A549 (cell line): ENCODE measurements at regions not wholly inside any gene's neighbourhood (a gene's known extent, or its start where the extent isn't known, plus 50 kb on each side); places are given as distances from the start of the nearest gene placed in this dataset.

Source experiments
- ATAC-seq, 2 experiments: fragments of 200-7000 bp in 1 of 2; fragments of >200 bp in 1 of 2; cut with Nextera tagmentation in 1 of 2; cut with Tn5 transposase in 1 of 2; 3 replicates each; pipeline versions ENCODE4 v1.8.0 to v1.9.1; 2018 to 2020; ENCODE audit warnings: mild to moderate bottlenecking in 1 of 2, moderate library complexity in 1 of 2
- CTCF ChIA-PET: fragments of 300-600 bp; sonication (Branson Sonifier 250); formaldehyde crosslinking; extraction: SDS; loops from one replicate; lab custom pipeline; 2021; ENCODE audit warnings: antibody characterized with exemption, inconsistent platforms; lab: Yijun Ruan, JAX
- POLR2A ChIA-PET: fragments of 350-600 bp; formaldehyde crosslinking; extraction: SDS; loops from one replicate; lab custom pipeline; 2021; ENCODE audit warnings: antibody characterized with exemption, inconsistent platforms; lab: Yijun Ruan, JAX
- DNase-seq, 2 experiments: peaks; one replicate each; pipeline versions ENCODE4 v3.0.0 to v3.0.0-alpha.2; 2011 to 2016; ENCODE audit warnings: low read depth in 1 of 2, low spot score in 1 of 2
- FAIRE-seq: peaks from 2 replicates; lab custom pipeline; 2011; peaks lifted over from hg19 to GRCh38; lab: Jason Lieb, UNC
- H3K27ac ChIP-seq, 2 experiments: fragments of >200 bp; sonication (Bioruptor Twin); formaldehyde crosslinking; 3 replicates each; pipeline ENCODE4 v1.5.1; 2016 to 2017
- H3K4me1 ChIP-seq: fragments of >200 bp; sonication (Bioruptor Twin); formaldehyde crosslinking; 3 replicates; pipeline ENCODE4 v1.6.1; 2016
- H3K4me2 ChIP-seq: fragments of >200 bp; sonication (Bioruptor Twin); formaldehyde crosslinking; 3 replicates; pipeline ENCODE4 v1.6.1; 2016
- H3K4me3 ChIP-seq: fragments of >200 bp; sonication (Bioruptor Twin); formaldehyde crosslinking; 3 replicates; pipeline ENCODE4 v1.5.1; 2016
- H3K9me3 ChIP-seq: fragments of >200 bp; sonication (Bioruptor Twin); formaldehyde crosslinking; 3 replicates; pipeline ENCODE4 v1.6.1; 2016
- CBX8 ChIP-seq: fragments of 200-600 bp; sonication (generic); IDR thresholded peaks from 2 replicates; pipeline ENCODE4 v1.6.1; 2016
- CEBPB ChIP-seq, 2 experiments: fragments of >200 bp in 1 of 2; sonication (Bioruptor Twin) in 1 of 2; formaldehyde crosslinking in 1 of 2; IDR thresholded peaks; 2 replicates each; pipeline ENCODE4 v1.6.1; 2012 to 2016
- CHD2 ChIP-seq: fragments of 150-350 bp; IDR thresholded peaks from 2 replicates; pipeline ENCODE4 v1.6.1; 2014; ENCODE audit warnings: low read length; ENCODE audit not compliant: partially characterized antibody
- E2F6 ChIP-seq: IDR thresholded peaks from 2 replicates; pipeline ENCODE4 v1.6.1; 2012; ENCODE audit warnings: low read depth, borderline replicate concordance
- EHF ChIP-seq: fragments of 250-450 bp; sonication (Bioruptor Pico); IDR thresholded peaks from 2 replicates; pipeline ENCODE4 v1.5.0; 2020; ENCODE audit warnings: mild to moderate bottlenecking
- EHMT2 ChIP-seq: fragments of 200-600 bp; sonication (generic); IDR thresholded peaks from 2 replicates; pipeline ENCODE4 v1.6.1; 2016; ENCODE audit warnings: antibody characterized with exemption, low read depth, mild to moderate bottlenecking, moderate library complexity
- EP300 ChIP-seq, 2 experiments: fragments of >200 bp; sonication (Bioruptor Twin); formaldehyde crosslinking; IDR thresholded peaks; 2 replicates in 1 of 2; 3 replicates in 1 of 2; pipeline ENCODE4 v1.6.1; 2016 to 2017
- ESRRA ChIP-seq: fragments of 150-350 bp; IDR thresholded peaks from 2 replicates; pipeline ENCODE4 v1.6.1; 2014; ENCODE audit warnings: mild to moderate bottlenecking, low read length, borderline replicate concordance
- FOSB ChIP-seq: fragments of 250-450 bp; sonication (Bioruptor Pico); IDR thresholded peaks from 2 replicates; pipeline ENCODE4 v1.5.0; 2020; ENCODE audit warnings: mild to moderate bottlenecking, moderate library complexity
- HEYL ChIP-seq: fragments of 250-450 bp; sonication (Bioruptor Pico); IDR thresholded peaks from 2 replicates; pipeline ENCODE4 v1.8.0; 2021; ENCODE audit warnings: mild to moderate bottlenecking, moderate library complexity
- HOXA7 ChIP-seq: fragments of 250-450 bp; sonication (Bioruptor Pico); IDR thresholded peaks from 2 replicates; pipeline ENCODE4 v1.5.0; 2020; ENCODE audit warnings: mild to moderate bottlenecking, moderate library complexity
- JUNB ChIP-seq: fragments of >200 bp; sonication (Bioruptor Twin); formaldehyde crosslinking; IDR thresholded peaks from 2 replicates; pipeline ENCODE4 v1.6.1; 2016
- KDM1A ChIP-seq: fragments of 200-600 bp; sonication (generic); IDR thresholded peaks from 2 replicates; pipeline ENCODE4 v1.6.1; 2016; ENCODE audit warnings: low read depth, mild to moderate bottlenecking
- KDM5A ChIP-seq: fragments of 200-600 bp; sonication (generic); IDR thresholded peaks from 2 replicates; pipeline ENCODE4 v1.6.1; 2016; ENCODE audit warnings: antibody characterized with exemption, mild to moderate bottlenecking
- MAZ ChIP-seq: fragments of 150-350 bp; IDR thresholded peaks from 2 replicates; pipeline ENCODE4 v1.6.1; 2014; ENCODE audit warnings: antibody characterized with exemption, low read depth, low read length, borderline replicate concordance
- NR3C1 ChIP-seq: fragments of >200 bp; sonication (Bioruptor Twin); formaldehyde crosslinking; IDR thresholded peaks from 3 replicates; pipeline ENCODE4 v1.6.1; 2017
- PHF8 ChIP-seq: fragments of 200-600 bp; sonication (generic); IDR thresholded peaks from 2 replicates; pipeline ENCODE4 v1.6.1; 2016; ENCODE audit warnings: low read depth, mild to moderate bottlenecking, antibody characterized with exemption, moderate library complexity, borderline replicate concordance
- POLR2AphosphoS2 ChIP-seq: conservative IDR thresholded peaks from 2 replicates; pipeline ENCODE4 v1.6.1; 2012; ENCODE audit warnings: low read length, improper control_type of control experiment, inconsistent platforms
- RAD21 ChIP-seq, 2 experiments: fragments of >200 bp in 1 of 2; sonication (Bioruptor Twin) in 1 of 2; formaldehyde crosslinking in 1 of 2; IDR thresholded peaks in 1 of 2; conservative IDR thresholded peaks in 1 of 2; 2 replicates in 1 of 2; 3 replicates in 1 of 2; pipeline ENCODE4 v1.6.1; 2012 to 2018; ENCODE audit warnings: inconsistent platforms in 1 of 2
- RARB ChIP-seq: fragments of 250-450 bp; sonication (Bioruptor Pico); IDR thresholded peaks from 2 replicates; pipeline ENCODE4 v1.8.0; 2021; ENCODE audit warnings: mild to moderate bottlenecking, moderate library complexity
- RFX5 ChIP-seq: fragments of 450-650 bp; IDR thresholded peaks from 2 replicates; pipeline ENCODE4 v1.7.1; 2014; ENCODE audit warnings: antibody characterized with exemption, mild to moderate bottlenecking, moderate library complexity
- RNF2 ChIP-seq: fragments of 200-600 bp; sonication (generic); IDR thresholded peaks from 2 replicates; pipeline ENCODE4 v1.6.1; 2016; ENCODE audit warnings: low read depth, mild to moderate bottlenecking, antibody characterized with exemption, moderate library complexity, borderline replicate concordance
- SMC3 ChIP-seq: fragments of >200 bp; sonication (Bioruptor Twin); formaldehyde crosslinking; IDR thresholded peaks from 3 replicates; pipeline ENCODE4 v1.6.1; 2018; ENCODE audit warnings: inconsistent platforms
- SREBF2 ChIP-seq: fragments of 450-650 bp; IDR thresholded peaks from 2 replicates; pipeline ENCODE4 v1.6.1; 2014; ENCODE audit warnings: mild to moderate bottlenecking, moderate library complexity
- ZC3H11A ChIP-seq: fragments of 450-650 bp; IDR thresholded peaks from 2 replicates; pipeline ENCODE4 v1.6.1; 2014; ENCODE audit warnings: antibody characterized with exemption, mild to moderate bottlenecking
- ZNF302 ChIP-seq: fragments of 250-450 bp; sonication (Bioruptor Pico); IDR thresholded peaks from 2 replicates; pipeline ENCODE4 v1.9.0; 2021; ENCODE audit warnings: inconsistent platforms, mild to moderate bottlenecking, moderate library complexity
- ZSCAN20 ChIP-seq: fragments of 250-450 bp; sonication (Bioruptor Pico); IDR thresholded peaks from 2 replicates; pipeline ENCODE4 v1.8.0; 2022; ENCODE audit warnings: mild to moderate bottlenecking, moderate library complexity
- WGBS: methylation state at CpG from one replicate; pipeline ENCODE4 v1.1.6; 2017; ENCODE audit errors: missing lambda C conversion rate; 5-methylcytosine and 5-hydroxymethylcytosine counted together
- TF ChIP-seq, protein P1 (sequence below): IDR thresholded peaks from 2 replicates; pipeline ENCODE4 v1.6.1; 2012
- TF ChIP-seq, protein P2 (sequence below): IDR thresholded peaks from 2 replicates; pipeline ENCODE4 v1.6.1; 2012
- TF ChIP-seq, protein P3 (sequence below): fragments of >200 bp; sonication (Bioruptor Twin); formaldehyde crosslinking; IDR thresholded peaks from 2 replicates; pipeline ENCODE4 v1.6.1; 2016
- TF ChIP-seq, protein P4 (sequence below): fragments of 150-350 bp; IDR thresholded peaks from 2 replicates; pipeline ENCODE4 v1.6.1; 2014; ENCODE audit warnings: low read depth, mild to moderate bottlenecking, low read length

GRCh38 chr21:18170221-18170620, 74.4 kb upstream of the CHODL start (continued):
- TF ChIP-seq NR3C1 = no peak
- no peak for TF ChIP-seq RAD21 (conservative IDR thresholded peaks at IDR 0.05 in 1 of 2, IDR thresholded peaks at IDR 0.05 in 1 of 2)
- TF ChIP-seq, all 56 proteins: peak for 0

DNA sequence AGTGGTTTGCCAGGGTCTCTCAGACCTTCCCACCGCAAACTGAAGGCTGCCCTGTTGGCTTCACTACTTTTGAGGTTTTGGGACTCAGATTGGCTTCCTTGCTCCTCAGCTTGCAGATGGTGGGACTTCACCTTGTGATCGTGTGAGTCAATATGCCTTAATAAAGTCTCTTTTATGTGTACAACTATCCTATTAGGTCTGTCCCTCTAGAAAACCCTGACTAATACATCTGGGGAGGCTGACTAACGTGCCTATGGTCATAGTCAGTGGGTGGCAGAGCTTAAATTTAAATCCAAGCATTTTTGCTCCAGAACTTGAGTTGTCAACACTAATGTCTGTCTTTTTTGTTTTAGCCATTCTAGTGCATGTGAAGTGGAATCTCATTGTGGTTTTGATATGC, 76.5 kb upstream of the CHODL start:
- Histone ChIP-seq H3K4me2 (no peak overlapping the region), H3K4me3 (no peak overlapping the region), H3K27ac (no peak overlapping the region), H3K4me1 (no peaks in the 10 kb centered on the region), H3K9me3 (no peaks in the 10 kb centered on the region)
- ChIA-PET POLR2A (no interaction called here), CTCF (no interaction called here)
- TF ChIP-seq RNF2 = no peak
- no peak for FAIRE-seq
- DNase-seq = no peak
- 8% methylated on average over 2 of the region's 3 CpGs for WGBS
- ATAC-seq = no peak

DNA sequence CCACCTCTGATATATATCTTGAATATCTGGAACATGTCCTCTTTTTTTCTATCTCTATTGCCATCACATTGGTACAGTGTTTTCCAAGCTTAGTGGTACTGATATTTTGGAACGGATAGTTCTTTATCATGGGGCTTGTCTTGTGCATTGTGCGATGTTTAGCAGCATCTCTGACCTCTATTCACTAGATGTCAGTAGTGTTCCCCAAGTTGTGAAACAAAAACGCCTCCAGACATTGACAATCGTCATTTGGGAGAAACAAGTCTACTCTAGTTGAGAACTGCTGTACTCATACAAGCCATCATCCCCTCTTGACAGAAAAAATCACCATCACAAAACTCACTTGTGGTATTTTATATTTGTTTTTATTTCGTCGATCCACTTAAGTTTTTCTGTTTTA, 79.7 kb upstream of the CHODL start:
- no peak overlapping the region for H3K27ac ChIP-seq
- no peaks in the 10 kb centered on the region for H3K9me3 ChIP-seq
- no peak for DNase-seq
- H3K4me3 ChIP-seq = no peak overlapping the region
- TF ChIP-seq FOSB (CRISPR knock-in tag) (no peak), ZSCAN20 (CRISPR knock-in tag) (no peak), E2F6 (no peak), POLR2AphosphoS2 (no peak), MAZ (no peak), JUNB (no peak), ZNF302 (no peak), SMC3 (no peak), CHD2 (no peak), KDM1A (no peak), HEYL (CRISPR knock-in tag) (no peak), EHMT2 (no peak)
- TF ChIP-seq, protein P1, sequence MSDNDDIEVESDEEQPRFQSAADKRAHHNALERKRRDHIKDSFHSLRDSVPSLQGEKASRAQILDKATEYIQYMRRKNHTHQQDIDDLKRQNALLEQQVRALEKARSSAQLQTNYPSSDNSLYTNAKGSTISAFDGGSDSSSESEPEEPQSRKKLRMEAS = no peak
- TF ChIP-seq, protein P2, sequence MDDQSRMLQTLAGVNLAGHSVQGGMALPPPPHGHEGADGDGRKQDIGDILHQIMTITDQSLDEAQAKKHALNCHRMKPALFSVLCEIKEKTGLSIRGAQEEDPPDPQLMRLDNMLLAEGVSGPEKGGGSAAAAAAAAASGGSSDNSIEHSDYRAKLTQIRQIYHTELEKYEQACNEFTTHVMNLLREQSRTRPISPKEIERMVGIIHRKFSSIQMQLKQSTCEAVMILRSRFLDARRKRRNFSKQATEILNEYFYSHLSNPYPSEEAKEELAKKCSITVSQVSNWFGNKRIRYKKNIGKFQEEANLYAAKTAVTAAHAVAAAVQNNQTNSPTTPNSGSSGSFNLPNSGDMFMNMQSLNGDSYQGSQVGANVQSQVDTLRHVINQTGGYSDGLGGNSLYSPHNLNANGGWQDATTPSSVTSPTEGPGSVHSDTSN = no peak
- FAIRE-seq = no peak
- H3K4me1 ChIP-seq = no peaks in the 10 kb centered on the region
- no peak for ATAC-seq
- ChIA-PET CTCF (interaction anchor here (0.6 kb wide), 1 partner anchor 205 kb away, joined by 3 read pairs; no protein-coding TSS in a partner anchor), POLR2A (no interaction called here)
- no peak overlapping the region for H3K4me2 ChIP-seq
- 8% methylated on average over 6 of the region's 6 CpGs for WGBS

GRCh38 chr21:18164483-18164882, 80.2 kb upstream of the CHODL start:
- TF ChIP-seq, protein P3, sequence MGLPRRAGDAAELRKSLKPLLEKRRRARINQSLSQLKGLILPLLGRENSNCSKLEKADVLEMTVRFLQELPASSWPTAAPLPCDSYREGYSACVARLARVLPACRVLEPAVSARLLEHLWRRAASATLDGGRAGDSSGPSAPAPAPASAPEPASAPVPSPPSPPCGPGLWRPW = no peak
- TF ChIP-seq EP300 (IDR thresholded peaks at IDR 0.05) = no peak
- no peak for TF ChIP-seq ZSCAN20 (CRISPR knock-in tag)
- TF ChIP-seq PHF8 = no peak
- no peak for TF ChIP-seq EHMT2
- TF ChIP-seq CBX8 = no peak
- TF ChIP-seq ZNF302 = no peak
- TF ChIP-seq RFX5 = no peak
- TF ChIP-seq CEBPB (IDR thresholded peaks at IDR 0.05) = no peak
- no peak for TF ChIP-seq JUNB
- no peak for TF ChIP-seq ESRRA
- TF ChIP-seq KDM1A = no peak
- no peak for TF ChIP-seq SREBF2
- no peak for TF ChIP-seq HOXA7 (CRISPR knock-in tag)
- no peak for TF ChIP-seq EHF (CRISPR knock-in tag)
- TF ChIP-seq RARB (CRISPR knock-in tag) = no peak
- TF ChIP-seq, protein P4, sequence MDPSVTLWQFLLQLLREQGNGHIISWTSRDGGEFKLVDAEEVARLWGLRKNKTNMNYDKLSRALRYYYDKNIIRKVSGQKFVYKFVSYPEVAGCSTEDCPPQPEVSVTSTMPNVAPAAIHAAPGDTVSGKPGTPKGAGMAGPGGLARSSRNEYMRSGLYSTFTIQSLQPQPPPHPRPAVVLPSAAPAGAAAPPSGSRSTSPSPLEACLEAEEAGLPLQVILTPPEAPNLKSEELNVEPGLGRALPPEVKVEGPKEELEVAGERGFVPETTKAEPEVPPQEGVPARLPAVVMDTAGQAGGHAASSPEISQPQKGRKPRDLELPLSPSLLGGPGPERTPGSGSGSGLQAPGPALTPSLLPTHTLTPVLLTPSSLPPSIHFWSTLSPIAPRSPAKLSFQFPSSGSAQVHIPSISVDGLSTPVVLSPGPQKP = no peak
- TF ChIP-seq ZC3H11A = no peak
- TF ChIP-seq KDM5A = no peak
- no peak for TF ChIP-seq NR3C1
- TF ChIP-seq, all 56 proteins: peak for 0
- POLR2A ChIA-PET = no interaction called here
- no peak for DNase-seq
- CTCF ChIA-PET = interaction anchor here (0.6 kb wide), 1 partner anchor 205 kb away, joined by 3 read pairs; no protein-coding TSS in a partner anchor
- FAIRE-seq = no peak
- Histone ChIP-seq H3K4me1 (no peaks in the 10 kb centered on the region), H3K4me2 (no peak overlapping the region), H3K27ac (no peak overlapping the region), H3K4me3 (no peak overlapping the region), H3K9me3 (no peaks in the 10 kb centered on the region)
- no peak for ATAC-seq
- WGBS = 0% methylated on average over 3 of the region's 3 CpGs
